A549 (cell line): ENCODE measurements at regions not wholly inside any gene's neighbourhood (a gene's known extent, or its start where the extent isn't known, plus 50 kb on each side); places are given as distances from the start of the nearest gene placed in this dataset.

ENCODE experiments used
- ATAC-seq, 2 experiments: fragments of 200-7000 bp in 1 of 2; fragments of >200 bp in 1 of 2; cut with Nextera tagmentation in 1 of 2; cut with Tn5 transposase in 1 of 2; 3 replicates each; pipeline versions ENCODE4 v1.8.0 to v1.9.1; 2018 to 2020; ENCODE audit warnings: mild to moderate bottlenecking in 1 of 2, moderate library complexity in 1 of 2
- CTCF ChIA-PET: fragments of 300-600 bp; sonication (Branson Sonifier 250); formaldehyde crosslinking; extraction: SDS; loops from one replicate; lab custom pipeline; 2021; ENCODE audit warnings: antibody characterized with exemption, inconsistent platforms; lab: Yijun Ruan, JAX
- POLR2A ChIA-PET: fragments of 350-600 bp; formaldehyde crosslinking; extraction: SDS; loops from one replicate; lab custom pipeline; 2021; ENCODE audit warnings: antibody characterized with exemption, inconsistent platforms; lab: Yijun Ruan, JAX
- DNase-seq, 2 experiments: peaks; one replicate each; pipeline versions ENCODE4 v3.0.0 to v3.0.0-alpha.2; 2011 to 2016; ENCODE audit warnings: low read depth in 1 of 2, low spot score in 1 of 2
- FAIRE-seq: peaks from 2 replicates; lab custom pipeline; 2011; peaks lifted over from hg19 to GRCh38; lab: Jason Lieb, UNC
- H3K27ac ChIP-seq, 2 experiments: fragments of >200 bp; sonication (Bioruptor Twin); formaldehyde crosslinking; 3 replicates each; pipeline ENCODE4 v1.5.1; 2016 to 2017
- H3K4me1 ChIP-seq: fragments of >200 bp; sonication (Bioruptor Twin); formaldehyde crosslinking; 3 replicates; pipeline ENCODE4 v1.6.1; 2016
- H3K4me2 ChIP-seq: fragments of >200 bp; sonication (Bioruptor Twin); formaldehyde crosslinking; 3 replicates; pipeline ENCODE4 v1.6.1; 2016
- H3K4me3 ChIP-seq: fragments of >200 bp; sonication (Bioruptor Twin); formaldehyde crosslinking; 3 replicates; pipeline ENCODE4 v1.5.1; 2016
- H3K9me3 ChIP-seq: fragments of >200 bp; sonication (Bioruptor Twin); formaldehyde crosslinking; 3 replicates; pipeline ENCODE4 v1.6.1; 2016
- BHLHE40 ChIP-seq: IDR thresholded peaks from 2 replicates; pipeline ENCODE4 v1.6.1; 2012; ENCODE audit warnings: low read depth, low read length, inconsistent platforms
- CBX8 ChIP-seq: fragments of 200-600 bp; sonication (generic); IDR thresholded peaks from 2 replicates; pipeline ENCODE4 v1.6.1; 2016
- CEBPB ChIP-seq, 2 experiments: fragments of >200 bp in 1 of 2; sonication (Bioruptor Twin) in 1 of 2; formaldehyde crosslinking in 1 of 2; IDR thresholded peaks; 2 replicates each; pipeline ENCODE4 v1.6.1; 2012 to 2016
- CHD2 ChIP-seq: fragments of 150-350 bp; IDR thresholded peaks from 2 replicates; pipeline ENCODE4 v1.6.1; 2014; ENCODE audit warnings: low read length; ENCODE audit not compliant: partially characterized antibody
- CHD4 ChIP-seq: fragments of 200-600 bp; sonication (generic); IDR thresholded peaks from 2 replicates; pipeline ENCODE4 v1.6.1; 2016; ENCODE audit warnings: antibody characterized with exemption, mild to moderate bottlenecking, borderline replicate concordance
- EHMT2 ChIP-seq: fragments of 200-600 bp; sonication (generic); IDR thresholded peaks from 2 replicates; pipeline ENCODE4 v1.6.1; 2016; ENCODE audit warnings: antibody characterized with exemption, low read depth, mild to moderate bottlenecking, moderate library complexity
- ELK1 ChIP-seq: fragments of 150-350 bp; IDR thresholded peaks from 2 replicates; pipeline ENCODE4 v1.6.1; 2014; ENCODE audit warnings: low read depth, mild to moderate bottlenecking, low read length
- GATA3 ChIP-seq: IDR thresholded peaks from 2 replicates; pipeline ENCODE4 v1.6.1; 2012; ENCODE audit warnings: borderline replicate concordance
- KDM1A ChIP-seq: fragments of 200-600 bp; sonication (generic); IDR thresholded peaks from 2 replicates; pipeline ENCODE4 v1.6.1; 2016; ENCODE audit warnings: low read depth, mild to moderate bottlenecking
- KDM5A ChIP-seq: fragments of 200-600 bp; sonication (generic); IDR thresholded peaks from 2 replicates; pipeline ENCODE4 v1.6.1; 2016; ENCODE audit warnings: antibody characterized with exemption, mild to moderate bottlenecking
- MAFK ChIP-seq: fragments of 450-650 bp; IDR thresholded peaks from 2 replicates; pipeline ENCODE4 v1.6.1; 2014; ENCODE audit not compliant: partially characterized antibody
- PHF8 ChIP-seq: fragments of 200-600 bp; sonication (generic); IDR thresholded peaks from 2 replicates; pipeline ENCODE4 v1.6.1; 2016; ENCODE audit warnings: low read depth, mild to moderate bottlenecking, antibody characterized with exemption, moderate library complexity, borderline replicate concordance
- POLR2AphosphoS2 ChIP-seq: conservative IDR thresholded peaks from 2 replicates; pipeline ENCODE4 v1.6.1; 2012; ENCODE audit warnings: low read length, improper control_type of control experiment, inconsistent platforms
- USF2 ChIP-seq: fragments of 450-650 bp; IDR thresholded peaks from 2 replicates; pipeline ENCODE4 v1.6.1; 2014; ENCODE audit warnings: antibody characterized with exemption
- ZC3H11A ChIP-seq: fragments of 450-650 bp; IDR thresholded peaks from 2 replicates; pipeline ENCODE4 v1.6.1; 2014; ENCODE audit warnings: antibody characterized with exemption, mild to moderate bottlenecking
- WGBS: methylation state at CpG from one replicate; pipeline ENCODE4 v1.1.6; 2017; ENCODE audit errors: missing lambda C conversion rate; 5-methylcytosine and 5-hydroxymethylcytosine counted together
- TF ChIP-seq, protein P1 (sequence below): fragments of 250-450 bp; sonication (Bioruptor Pico); IDR thresholded peaks from 2 replicates; pipeline ENCODE4 v1.5.0; 2020; ENCODE audit warnings: low read depth, mild to moderate bottlenecking, moderate library complexity
- TF ChIP-seq, protein P2 (sequence below): fragments of 200-600 bp; sonication (generic); IDR thresholded peaks from 2 replicates; pipeline ENCODE4 v1.6.1; 2016; ENCODE audit warnings: antibody characterized with exemption, mild to moderate bottlenecking, moderate library complexity
- TF ChIP-seq, protein P3 (sequence below): IDR thresholded peaks from 2 replicates; pipeline ENCODE4 v1.6.1; 2012; ENCODE audit warnings: low read depth, borderline replicate concordance

- Histone ChIP-seq H3K4me3 (no peak overlapping the region), H3K9me3 (no peaks in the 10 kb centered on the region), H3K4me1 (no peaks in the 10 kb centered on the region), H3K4me2 (no peak overlapping the region), H3K27ac (no peak overlapping the region)
- FAIRE-seq (no peak), DNase-seq (no peak), ATAC-seq (no peak)
- 0% methylated on average over 2 of the region's 2 CpGs for WGBS
- POLR2A ChIA-PET = no interaction called here
- TF ChIP-seq CBX8 (no peak), MAFK (no peak), GATA3 (no peak), EHMT2 (no peak), CEBPB (IDR thresholded peaks at IDR 0.05) (no peak), PHF8 (no peak)
- TF ChIP-seq, protein P1, sequence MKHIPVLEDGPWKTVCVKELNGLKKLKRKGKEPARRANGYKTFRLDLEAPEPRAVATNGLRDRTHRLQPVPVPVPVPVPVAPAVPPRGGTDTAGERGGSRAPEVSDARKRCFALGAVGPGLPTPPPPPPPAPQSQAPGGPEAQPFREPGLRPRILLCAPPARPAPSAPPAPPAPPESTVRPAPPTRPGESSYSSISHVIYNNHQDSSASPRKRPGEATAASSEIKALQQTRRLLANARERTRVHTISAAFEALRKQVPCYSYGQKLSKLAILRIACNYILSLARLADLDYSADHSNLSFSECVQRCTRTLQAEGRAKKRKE = no peak
- CTCF ChIA-PET = no interaction called here
Measured at GRCh38 chr4:82033862-82034261, 339.9 kb downstream of the HNRNPD start.

DNA sequence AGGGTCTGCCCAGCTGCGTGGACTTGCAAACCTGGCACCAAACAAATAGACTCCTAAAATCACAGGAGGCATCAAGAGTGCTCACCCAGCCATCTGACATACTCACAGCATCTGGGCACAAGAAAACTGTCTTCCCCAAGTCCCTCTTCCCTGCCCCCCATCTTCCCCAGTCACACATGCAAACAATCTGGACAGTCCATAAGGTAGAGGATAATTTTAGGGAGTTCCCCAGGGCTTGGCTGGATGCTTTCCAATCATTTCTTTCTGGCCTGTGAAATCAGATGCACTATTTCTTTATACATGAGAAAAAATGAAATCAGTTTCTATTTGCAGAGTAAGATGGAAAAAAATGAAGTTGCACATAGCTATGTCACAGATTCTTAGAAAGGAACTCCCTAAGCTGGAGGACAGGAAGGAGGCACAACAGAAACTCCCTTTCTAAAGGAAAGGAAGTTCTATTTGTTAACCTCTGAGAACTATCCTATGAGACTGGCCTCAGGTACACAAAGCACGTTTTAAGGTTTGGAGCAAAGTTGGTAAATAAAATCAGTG is 342.3 kb downstream of the HNRNPD start:
- CTCF ChIA-PET = no interaction called here
- H3K4me3 ChIP-seq = no peak overlapping the region
- DNase-seq (no peak), ATAC-seq (no peak), FAIRE-seq (no peak)
- no peaks in the 10 kb centered on the region for H3K9me3 ChIP-seq
- TF ChIP-seq POLR2AphosphoS2 (no peak), CHD4 (no peak), CHD2 (no peak), USF2 (no peak), KDM5A (no peak), ELK1 (no peak), BHLHE40 (no peak), CEBPB (IDR thresholded peaks at IDR 0.05) (no peak), KDM1A (no peak)
- TF ChIP-seq, protein P2, sequence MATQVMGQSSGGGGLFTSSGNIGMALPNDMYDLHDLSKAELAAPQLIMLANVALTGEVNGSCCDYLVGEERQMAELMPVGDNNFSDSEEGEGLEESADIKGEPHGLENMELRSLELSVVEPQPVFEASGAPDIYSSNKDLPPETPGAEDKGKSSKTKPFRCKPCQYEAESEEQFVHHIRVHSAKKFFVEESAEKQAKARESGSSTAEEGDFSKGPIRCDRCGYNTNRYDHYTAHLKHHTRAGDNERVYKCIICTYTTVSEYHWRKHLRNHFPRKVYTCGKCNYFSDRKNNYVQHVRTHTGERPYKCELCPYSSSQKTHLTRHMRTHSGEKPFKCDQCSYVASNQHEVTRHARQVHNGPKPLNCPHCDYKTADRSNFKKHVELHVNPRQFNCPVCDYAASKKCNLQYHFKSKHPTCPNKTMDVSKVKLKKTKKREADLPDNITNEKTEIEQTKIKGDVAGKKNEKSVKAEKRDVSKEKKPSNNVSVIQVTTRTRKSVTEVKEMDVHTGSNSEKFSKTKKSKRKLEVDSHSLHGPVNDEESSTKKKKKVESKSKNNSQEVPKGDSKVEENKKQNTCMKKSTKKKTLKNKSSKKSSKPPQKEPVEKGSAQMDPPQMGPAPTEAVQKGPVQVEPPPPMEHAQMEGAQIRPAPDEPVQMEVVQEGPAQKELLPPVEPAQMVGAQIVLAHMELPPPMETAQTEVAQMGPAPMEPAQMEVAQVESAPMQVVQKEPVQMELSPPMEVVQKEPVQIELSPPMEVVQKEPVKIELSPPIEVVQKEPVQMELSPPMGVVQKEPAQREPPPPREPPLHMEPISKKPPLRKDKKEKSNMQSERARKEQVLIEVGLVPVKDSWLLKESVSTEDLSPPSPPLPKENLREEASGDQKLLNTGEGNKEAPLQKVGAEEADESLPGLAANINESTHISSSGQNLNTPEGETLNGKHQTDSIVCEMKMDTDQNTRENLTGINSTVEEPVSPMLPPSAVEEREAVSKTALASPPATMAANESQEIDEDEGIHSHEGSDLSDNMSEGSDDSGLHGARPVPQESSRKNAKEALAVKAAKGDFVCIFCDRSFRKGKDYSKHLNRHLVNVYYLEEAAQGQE = no peak
- TF ChIP-seq, protein P3, sequence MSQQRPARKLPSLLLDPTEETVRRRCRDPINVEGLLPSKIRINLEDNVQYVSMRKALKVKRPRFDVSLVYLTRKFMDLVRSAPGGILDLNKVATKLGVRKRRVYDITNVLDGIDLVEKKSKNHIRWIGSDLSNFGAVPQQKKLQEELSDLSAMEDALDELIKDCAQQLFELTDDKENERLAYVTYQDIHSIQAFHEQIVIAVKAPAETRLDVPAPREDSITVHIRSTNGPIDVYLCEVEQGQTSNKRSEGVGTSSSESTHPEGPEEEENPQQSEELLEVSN = no peak
- 2% methylated on average over 2 of the region's 2 CpGs for WGBS
- H3K4me2 ChIP-seq = no peak overlapping the region
- POLR2A ChIA-PET = no interaction called here
- H3K4me1 ChIP-seq = no peaks in the 10 kb centered on the region
- no peak overlapping the region for H3K27ac ChIP-seq

DNA sequence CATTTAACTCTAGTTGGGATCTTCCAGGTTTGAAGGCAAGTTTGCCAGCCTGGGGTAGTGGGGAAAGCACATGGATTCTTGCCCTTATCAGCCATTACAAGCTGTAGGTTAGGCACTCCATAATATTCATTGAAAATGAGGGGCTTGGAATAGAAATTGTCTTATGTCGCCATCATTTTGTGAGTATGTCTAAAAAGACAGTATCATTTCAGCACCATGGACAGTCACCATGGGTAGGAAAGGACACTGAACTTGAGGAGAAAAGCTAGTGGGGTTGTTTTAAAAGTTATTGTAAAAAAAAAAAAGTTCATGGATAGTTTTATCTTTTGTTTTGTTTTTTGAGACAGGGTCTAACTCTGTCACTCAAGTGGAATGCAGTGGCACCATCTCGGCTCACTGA is 356.1 kb downstream of the HNRNPD start:
- H3K4me3 ChIP-seq = no peak overlapping the region
- H3K27ac ChIP-seq = no peak overlapping the region
- WGBS = 40% methylated on average over 2 of the region's 2 CpGs
- ATAC-seq (no peak), FAIRE-seq (no peak), DNase-seq (peak; percentile 1 to 5)
- ChIA-PET CTCF (no interaction called here), POLR2A (no interaction called here)
- H3K4me2 ChIP-seq = no peak overlapping the region
- TF ChIP-seq, protein P2 = peak; percentile 90
- TF ChIP-seq EHMT2 (0 out of 2 replicates have a peak, but pooled peaks have one; percentile 58), ZC3H11A (no peak)
- H3K9me3 ChIP-seq = no peaks in the 10 kb centered on the region
- H3K4me1 ChIP-seq = no peaks in the 10 kb centered on the region
